Kidney (tissue), 13 donors: ENCODE measurements at regions not wholly inside any gene's neighbourhood (a gene's known extent, or its start where the extent isn't known, plus 50 kb on each side); places are given as distances from the start of the nearest gene placed in this dataset.

ENCODE experiments used
- DNase-seq, 5 donors: peaks; one replicate each; pipeline ENCODE4 v3.0.0-alpha.2; 2013 to 2020
- FAIRE-seq: peaks from 2 replicates; lab custom pipeline; 2012; peaks lifted over from hg19 to GRCh38; lab: Jason Lieb, UNC
- H3K27ac ChIP-seq, 2 donors: one replicate each; pipeline ENCODE4 v1.7.0; 2013; ENCODE audit warnings: low read depth in 2 of 2, low read length in 2 of 2, inconsistent platforms in 1 of 2
- H3K27me3 ChIP-seq: one replicate; pipeline ENCODE4 v1.7.1; 2013; ENCODE audit warnings: low read length, inconsistent platforms; ENCODE audit not compliant: control insufficient read depth, insufficient read depth
- H3K36me3 ChIP-seq, 3 donors: one replicate each; pipeline versions ENCODE4 v1.7.0 to v1.7.1; 2013; ENCODE audit warnings: low read length in 3 of 3, control low read depth in 1 of 3, inconsistent platforms in 1 of 3; ENCODE audit not compliant: insufficient read depth in 3 of 3, control insufficient read depth in 2 of 3
- H3K4me1 ChIP-seq, 3 donors: one replicate each; pipeline versions ENCODE4 v1.7.0 to v1.7.1; 2013; ENCODE audit warnings: low read length in 3 of 3, inconsistent platforms in 1 of 3, low read depth in 1 of 3; ENCODE audit not compliant: control insufficient read depth in 2 of 3, insufficient read depth in 2 of 3
- H3K4me3 ChIP-seq, 3 donors: one replicate each; pipeline versions ENCODE4 v1.7.0 to v1.8.1; 2013; ENCODE audit warnings: low read length in 3 of 3, control low read depth in 1 of 3, inconsistent platforms in 1 of 3
- H3K9ac ChIP-seq, 3 donors: one replicate each; pipeline versions ENCODE4 v1.7.0 to v1.7.1; 2013; ENCODE audit warnings: low read length in 3 of 3, control low read depth in 1 of 3, inconsistent platforms in 1 of 3
- H3K9me3 ChIP-seq, 3 donors: one replicate each; pipeline versions ENCODE4 v1.7.0 to v1.7.1; 2013; ENCODE audit warnings: low read length in 3 of 3, control low read depth in 1 of 3, inconsistent platforms in 1 of 3; ENCODE audit not compliant: control insufficient read depth in 2 of 3, insufficient read depth in 1 of 3
- intact Hi-C: fragments of 100-400 bp; cut with DNase I; formaldehyde crosslinking; loops from one replicate; pipeline ENCODE4 v1.11.1; 2022
- TF ChIP-seq, protein P1 (sequence below): IDR thresholded peaks from 3 replicates; pipeline ENCODE4 v1.5.1; 2012; ENCODE audit warnings: mild to moderate bottlenecking, moderate library complexity, borderline replicate concordance; ENCODE audit not compliant: insufficient read depth; ENCODE audit errors: extremely low read depth
- donor health status: control.
- donor health status: control.
- donor health status: control.
- donor health status: control.
- donor health status: control.
- donor health status: DM: yes; HTN: yes; CAD: no.
- donor health status: Normal renal cell carcinoma (clear cell type).

- H3K4me3 ChIP-seq, result no peak overlapping the region
- FAIRE-seq, result no peak
- peak in 2 of 5 donors; percentile 34 to 55 for DNase-seq
- H3K9me3 ChIP-seq, result peaks cover 0 to 13% (median 3%) of the 10 kb centered on the region in 3 donors
- H3K4me1 ChIP-seq, result peaks cover 0 to 3% (median 0%) of the 10 kb centered on the region in 3 donors
- no peak overlapping the region for H3K9ac ChIP-seq
- no peaks in the 10 kb centered on the region for H3K36me3 ChIP-seq
- no peaks in the 10 kb centered on the region for H3K27me3 ChIP-seq
- TF ChIP-seq, protein P1, sequence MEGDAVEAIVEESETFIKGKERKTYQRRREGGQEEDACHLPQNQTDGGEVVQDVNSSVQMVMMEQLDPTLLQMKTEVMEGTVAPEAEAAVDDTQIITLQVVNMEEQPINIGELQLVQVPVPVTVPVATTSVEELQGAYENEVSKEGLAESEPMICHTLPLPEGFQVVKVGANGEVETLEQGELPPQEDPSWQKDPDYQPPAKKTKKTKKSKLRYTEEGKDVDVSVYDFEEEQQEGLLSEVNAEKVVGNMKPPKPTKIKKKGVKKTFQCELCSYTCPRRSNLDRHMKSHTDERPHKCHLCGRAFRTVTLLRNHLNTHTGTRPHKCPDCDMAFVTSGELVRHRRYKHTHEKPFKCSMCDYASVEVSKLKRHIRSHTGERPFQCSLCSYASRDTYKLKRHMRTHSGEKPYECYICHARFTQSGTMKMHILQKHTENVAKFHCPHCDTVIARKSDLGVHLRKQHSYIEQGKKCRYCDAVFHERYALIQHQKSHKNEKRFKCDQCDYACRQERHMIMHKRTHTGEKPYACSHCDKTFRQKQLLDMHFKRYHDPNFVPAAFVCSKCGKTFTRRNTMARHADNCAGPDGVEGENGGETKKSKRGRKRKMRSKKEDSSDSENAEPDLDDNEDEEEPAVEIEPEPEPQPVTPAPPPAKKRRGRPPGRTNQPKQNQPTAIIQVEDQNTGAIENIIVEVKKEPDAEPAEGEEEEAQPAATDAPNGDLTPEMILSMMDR, result no peak
- intact Hi-C loops, result no loop called here
- no peak overlapping the region for H3K27ac ChIP-seq
These were observed 168.6 kb downstream of the SHQ1 start for GRCh38 chr3:72679540-72680198.

DNA sequence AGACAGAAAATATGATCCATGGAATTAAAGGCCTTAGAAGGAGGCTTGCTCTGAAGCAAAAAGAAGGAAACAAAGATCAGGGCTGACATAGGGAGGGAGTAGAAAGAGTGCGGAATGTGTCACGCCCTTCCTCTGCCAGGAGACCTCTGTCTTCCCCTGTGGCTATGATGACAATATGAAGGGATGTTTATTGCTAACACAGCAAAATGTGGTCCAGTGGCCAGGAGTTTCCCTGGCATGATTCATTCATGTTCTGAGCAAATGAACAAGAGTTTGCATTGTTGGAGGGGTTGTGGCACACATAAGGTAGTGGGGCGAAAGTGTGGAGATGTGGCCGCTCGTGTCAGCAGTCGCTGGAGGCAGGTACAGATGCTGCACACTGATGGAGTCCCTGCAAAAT, 169.4 kb downstream of the SHQ1 start:
- no peak for DNase-seq
- Histone ChIP-seq H3K36me3 (no peaks in the 10 kb centered on the region), H3K27me3 (no peaks in the 10 kb centered on the region), H3K9ac (no peak overlapping the region), H3K4me1 (peaks cover 0 to 3% (median 0%) of the 10 kb centered on the region in 3 donors), H3K4me3 (no peak overlapping the region), H3K9me3 (peaks cover 0 to 13% (median 3%) of the 10 kb centered on the region in 3 donors), H3K27ac (no peak overlapping the region)
- FAIRE-seq, result no peak
- TF ChIP-seq, protein P1, result no peak
- intact Hi-C loops, result no loop called here

GRCh38 chr3:72678380-72678779, 169.9 kb downstream of the SHQ1 start:
- Histone ChIP-seq H3K27me3 (no peaks in the 10 kb centered on the region), H3K4me3 (no peak overlapping the region), H3K4me1 (peaks cover 0 to 3% (median 0%) of the 10 kb centered on the region in 3 donors), H3K9ac (no peak overlapping the region), H3K36me3 (no peaks in the 10 kb centered on the region), H3K9me3 (peaks cover 0 to 13% (median 3%) of the 10 kb centered on the region in 3 donors), H3K27ac (no peak overlapping the region)
- DNase-seq (peak in 1 of 5 donors; percentile 40), FAIRE-seq (no peak)
- TF ChIP-seq, protein P1, result no peak
- intact Hi-C loops, result no loop called here

- Histone ChIP-seq H3K4me3 (no peak overlapping the region), H3K9me3 (peaks cover 0 to 6% (median 0%) of the 10 kb centered on the region in 3 donors), H3K36me3 (no peaks in the 10 kb centered on the region), H3K9ac (no peak overlapping the region), H3K27me3 (no peaks in the 10 kb centered on the region), H3K4me1 (peaks cover 0 to 3% (median 0%) of the 10 kb centered on the region in 3 donors), H3K27ac (no peak overlapping the region)
- FAIRE-seq (no peak), DNase-seq (no peak)
- intact Hi-C loops, result no loop called here
- TF ChIP-seq, protein P1, result no peak
These were observed 173.0 kb downstream of the SHQ1 start for GRCh38 chr3:72675243-72675642.
